Hepatocyte (in vitro differentiated cells): ENCODE measurements at regions not wholly inside any gene's neighbourhood (a gene's known extent, or its start where the extent isn't known, plus 50 kb on each side); places are given as distances from the start of the nearest gene placed in this dataset.

Source experiments
- DNase-seq: peaks from one replicate; pipeline ENCODE4 v3.0.0-alpha.2; 2016; ENCODE audit warnings: low spot score
- H2AFZ ChIP-seq: fragments of 200-600 bp; sonication (generic); 2 replicates; pipeline ENCODE4 v1.6.0; 2016; ENCODE audit warnings: antibody characterized with exemption, mild to moderate bottlenecking
- H3K27ac ChIP-seq: fragments of 200-600 bp; sonication (generic); 2 replicates; pipeline ENCODE4 v1.5.1; 2016; ENCODE audit warnings: mild to moderate bottlenecking
- H3K27me3 ChIP-seq: fragments of 200-600 bp; sonication (generic); 2 replicates; pipeline ENCODE4 v1.6.1; 2016
- H3K36me3 ChIP-seq: fragments of 200-600 bp; sonication (generic); replicated peaks from 2 replicates; pipeline ENCODE4 v1.5.1; 2016; ENCODE audit warnings: low read depth; ENCODE audit not compliant: insufficient read depth
- H3K4me1 ChIP-seq: fragments of 200-600 bp; sonication (generic); 2 replicates; pipeline ENCODE4 v1.5.1; 2016; ENCODE audit warnings: mild to moderate bottlenecking, moderate library complexity; ENCODE audit not compliant: insufficient read depth
- H3K4me2 ChIP-seq: fragments of 200-600 bp; sonication (generic); 2 replicates; pipeline ENCODE4 v1.6.0; 2016
- H3K4me3 ChIP-seq: fragments of 200-600 bp; sonication (generic); 2 replicates; pipeline ENCODE4 v1.5.1; 2016; ENCODE audit warnings: mild to moderate bottlenecking
- H3K79me2 ChIP-seq: fragments of 200-600 bp; sonication (generic); 2 replicates; pipeline ENCODE4 v1.6.0; 2017; ENCODE audit warnings: mild to moderate bottlenecking
- H3K9me2 ChIP-seq: fragments of 200-600 bp; sonication (generic); replicated peaks from 2 replicates; pipeline ENCODE4 v1.6.0; 2017; ENCODE audit warnings: mild to moderate bottlenecking; ENCODE audit not compliant: insufficient read depth
- H3K9me3 ChIP-seq: fragments of 200-600 bp; sonication (generic); 2 replicates; pipeline ENCODE4 v1.5.1; 2016; ENCODE audit warnings: low read depth, mild to moderate bottlenecking
- H4K20me1 ChIP-seq: fragments of 200-600 bp; sonication (generic); 2 replicates; pipeline ENCODE4 v1.6.0; 2016; ENCODE audit warnings: mild to moderate bottlenecking; ENCODE audit not compliant: insufficient read depth, poor library complexity, severe bottlenecking
- EZH2 ChIP-seq: fragments of 200-600 bp; sonication (generic); IDR thresholded peaks from 2 replicates; pipeline ENCODE4 v1.6.1; 2016; ENCODE audit warnings: antibody characterized with exemption, mild to moderate bottlenecking, borderline replicate concordance
- EZH2phosphoT487 ChIP-seq: fragments of 200-600 bp; sonication (generic); IDR thresholded peaks from one replicate; pipeline ENCODE4 v1.6.1; 2018; ENCODE audit warnings: antibody characterized with exemption, mild to moderate bottlenecking, low read depth, moderate library complexity; ENCODE audit not compliant: unreplicated experiment, severe bottlenecking
- WGBS: methylation state at CpG from one replicate; pipeline ENCODE4 v1.1.6; 2016; ENCODE audit warnings: low lambda C conversion rate; ENCODE audit errors: missing lambda C conversion rate; 5-methylcytosine and 5-hydroxymethylcytosine counted together
- TF ChIP-seq, protein P1 (sequence below): fragments of 200-600 bp; sonication (generic); IDR thresholded peaks from 2 replicates; pipeline ENCODE4 v1.5.1; 2016; ENCODE audit warnings: antibody characterized with exemption, mild to moderate bottlenecking; ENCODE audit not compliant: poor library complexity

DNA sequence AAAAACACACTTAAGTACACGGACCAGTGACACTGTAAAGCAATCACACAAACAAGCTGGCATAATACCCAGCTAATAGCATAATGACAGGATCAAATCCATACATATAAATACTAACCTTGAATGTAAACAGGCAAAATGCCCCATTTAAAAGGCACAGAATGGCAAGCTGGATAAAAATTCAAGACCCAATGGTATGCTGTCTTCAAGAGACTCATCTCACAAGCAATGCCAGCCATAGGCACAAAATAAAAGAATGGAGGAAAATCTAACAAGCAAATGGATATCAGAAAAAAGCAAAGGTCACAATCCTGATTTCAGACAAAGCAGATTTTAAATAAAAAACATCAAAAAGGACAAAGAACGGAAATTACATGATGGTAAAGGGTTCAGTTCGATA, 79.1 kb upstream of the PTGFR start:
- Histone ChIP-seq H2AFZ (no peak overlapping the region), H3K9me2 (no peaks in the 10 kb centered on the region), H4K20me1 (no peaks in the 10 kb centered on the region), H3K27ac (no peak overlapping the region), H3K9me3 (no peaks in the 10 kb centered on the region), H3K4me2 (no peak overlapping the region), H3K27me3 (no peaks in the 10 kb centered on the region), H3K4me3 (no peak overlapping the region), H3K4me1 (no peaks in the 10 kb centered on the region), H3K79me2 (no peaks in the 10 kb centered on the region), H3K36me3 (no peaks in the 10 kb centered on the region)
- DNase-seq, result no peak
- no peak for TF ChIP-seq EZH2phosphoT487
- no peak for TF ChIP-seq EZH2
- TF ChIP-seq, protein P1, sequence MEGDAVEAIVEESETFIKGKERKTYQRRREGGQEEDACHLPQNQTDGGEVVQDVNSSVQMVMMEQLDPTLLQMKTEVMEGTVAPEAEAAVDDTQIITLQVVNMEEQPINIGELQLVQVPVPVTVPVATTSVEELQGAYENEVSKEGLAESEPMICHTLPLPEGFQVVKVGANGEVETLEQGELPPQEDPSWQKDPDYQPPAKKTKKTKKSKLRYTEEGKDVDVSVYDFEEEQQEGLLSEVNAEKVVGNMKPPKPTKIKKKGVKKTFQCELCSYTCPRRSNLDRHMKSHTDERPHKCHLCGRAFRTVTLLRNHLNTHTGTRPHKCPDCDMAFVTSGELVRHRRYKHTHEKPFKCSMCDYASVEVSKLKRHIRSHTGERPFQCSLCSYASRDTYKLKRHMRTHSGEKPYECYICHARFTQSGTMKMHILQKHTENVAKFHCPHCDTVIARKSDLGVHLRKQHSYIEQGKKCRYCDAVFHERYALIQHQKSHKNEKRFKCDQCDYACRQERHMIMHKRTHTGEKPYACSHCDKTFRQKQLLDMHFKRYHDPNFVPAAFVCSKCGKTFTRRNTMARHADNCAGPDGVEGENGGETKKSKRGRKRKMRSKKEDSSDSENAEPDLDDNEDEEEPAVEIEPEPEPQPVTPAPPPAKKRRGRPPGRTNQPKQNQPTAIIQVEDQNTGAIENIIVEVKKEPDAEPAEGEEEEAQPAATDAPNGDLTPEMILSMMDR, result no peak
- 50% methylated on average over 3 of the region's 3 CpGs for WGBS

DNA sequence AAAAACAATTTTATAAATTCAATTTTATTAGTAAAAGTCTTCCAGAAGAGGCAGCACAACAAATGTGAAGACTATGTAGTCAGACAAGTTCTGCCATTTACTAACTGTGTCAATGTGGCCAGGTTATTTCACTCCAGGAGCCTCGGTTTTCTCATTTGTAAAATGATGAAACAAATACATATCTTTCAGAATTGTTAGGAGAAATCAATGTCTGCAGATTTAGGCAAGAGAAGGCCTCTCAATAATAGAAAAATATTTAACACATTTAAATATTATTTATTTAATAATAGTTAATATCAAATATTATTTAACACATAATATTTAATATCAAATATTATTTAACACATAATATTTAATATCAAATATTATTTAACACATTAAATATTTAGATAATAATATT, 75.6 kb upstream of the PTGFR start:
- no peak for DNase-seq
- Histone ChIP-seq H4K20me1 (no peaks in the 10 kb centered on the region), H3K9me2 (no peaks in the 10 kb centered on the region), H3K79me2 (no peaks in the 10 kb centered on the region), H3K4me2 (no peak overlapping the region), H3K4me1 (no peaks in the 10 kb centered on the region), H3K27me3 (no peaks in the 10 kb centered on the region), H3K9me3 (no peaks in the 10 kb centered on the region), H2AFZ (no peak overlapping the region), H3K36me3 (no peaks in the 10 kb centered on the region), H3K27ac (no peak overlapping the region), H3K4me3 (no peak overlapping the region)
- WGBS, result 92% methylated on average over 1 of the region's 1 CpG
- TF ChIP-seq EZH2, result no peak
- TF ChIP-seq EZH2phosphoT487, result no peak
- TF ChIP-seq, protein P1, result no peak

DNA sequence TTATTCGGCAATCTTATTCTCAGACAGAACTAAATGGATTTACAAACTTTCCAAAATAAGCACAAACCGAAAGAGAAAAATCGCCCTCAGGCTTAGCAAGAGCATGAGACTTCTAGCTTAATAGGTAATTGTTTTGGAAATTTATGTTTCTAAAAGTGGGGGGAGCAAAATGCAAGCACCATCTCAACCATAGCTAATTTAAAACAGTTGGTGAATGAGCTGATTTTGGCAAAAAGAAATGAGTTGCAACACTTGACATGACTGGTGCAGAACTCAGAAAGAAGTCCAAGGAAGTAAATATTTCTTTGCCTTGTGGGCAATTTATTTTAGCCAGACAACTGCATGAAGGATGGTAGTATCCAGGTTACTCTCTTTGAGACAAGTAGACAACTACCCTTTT, 71.5 kb upstream of the PTGFR start:
- Histone ChIP-seq H3K9me2 (no peaks in the 10 kb centered on the region), H3K4me1 (no peaks in the 10 kb centered on the region), H3K4me2 (peak overlapping the region; percentile 21), H3K9me3 (no peaks in the 10 kb centered on the region), H3K27ac (no peak overlapping the region), H3K27me3 (no peaks in the 10 kb centered on the region), H3K79me2 (no peaks in the 10 kb centered on the region), H2AFZ (no peak overlapping the region), H3K36me3 (no peaks in the 10 kb centered on the region), H4K20me1 (no peaks in the 10 kb centered on the region), H3K4me3 (no peak overlapping the region)
- WGBS, result 77% methylated on average over 3 of the region's 3 CpGs
- TF ChIP-seq, protein P1, result no peak
- TF ChIP-seq EZH2 (no peak), EZH2phosphoT487 (no peak)
- no peak for DNase-seq

DNA sequence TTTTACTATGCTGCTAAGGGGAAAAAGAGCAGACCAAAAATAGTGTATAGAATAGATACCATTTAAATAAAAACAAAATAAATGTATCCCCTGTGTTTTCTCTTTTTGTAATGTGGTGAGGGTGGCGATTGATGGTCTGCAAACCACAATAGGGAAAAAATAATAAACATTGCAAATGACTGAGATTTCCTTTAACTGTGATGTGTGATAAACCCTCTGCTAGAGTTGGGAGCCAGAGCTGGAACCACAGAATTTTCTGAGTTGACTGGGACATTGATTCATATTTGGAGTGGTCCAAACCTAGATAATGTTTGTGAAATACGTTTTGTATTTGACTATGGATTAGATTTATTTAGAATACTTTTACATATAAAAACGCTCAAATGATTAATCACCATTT, 70.6 kb upstream of the PTGFR start:
- TF ChIP-seq EZH2phosphoT487, result no peak
- TF ChIP-seq, protein P1, result no peak
- no peak for TF ChIP-seq EZH2
- Histone ChIP-seq H3K9me2 (no peaks in the 10 kb centered on the region), H3K79me2 (no peaks in the 10 kb centered on the region), H3K27ac (no peak overlapping the region), H4K20me1 (no peaks in the 10 kb centered on the region), H3K4me2 (no peak overlapping the region), H2AFZ (no peak overlapping the region), H3K36me3 (no peaks in the 10 kb centered on the region), H3K9me3 (no peaks in the 10 kb centered on the region), H3K27me3 (no peaks in the 10 kb centered on the region), H3K4me1 (no peaks in the 10 kb centered on the region), H3K4me3 (no peak overlapping the region)
- WGBS, result 63% methylated on average over 3 of the region's 3 CpGs
- DNase-seq, result no peak
